Osteoblast (primary cell): ENCODE measurements at regions not wholly inside any gene's neighbourhood (a gene's known extent, or its start where the extent isn't known, plus 50 kb on each side); places are given as distances from the start of the nearest gene placed in this dataset.
A peak's percentile ranks its signal among the peaks of the same experiment; 100 is the strongest.

ENCODE experiments used
- DNase-seq: peaks from one replicate; pipeline ENCODE4 v3.0.0; 2011; ENCODE audit warnings: low spot score, mixed read lengths; ENCODE audit not compliant: insufficient read length; ENCODE audit errors: missing footprints
- H2AFZ ChIP-seq: 2 replicates; pipeline ENCODE4 v1.6.0; 2011; ENCODE audit warnings: mild to moderate bottlenecking, low read length
- H3K27ac ChIP-seq: 2 replicates; pipeline ENCODE4 v1.5.1; 2011; ENCODE audit warnings: mild to moderate bottlenecking, low read depth, low read length, moderate library complexity
- H3K27me3 ChIP-seq: 2 replicates; pipeline ENCODE4 v1.6.0; 2012; ENCODE audit warnings: mild to moderate bottlenecking, control low read depth, inconsistent platforms, low read length, moderate library complexity; ENCODE audit not compliant: insufficient read depth
- H3K36me3 ChIP-seq: 2 replicates; pipeline ENCODE4 v1.5.1; 2011; ENCODE audit warnings: mild to moderate bottlenecking, low read length, control low read depth, moderate library complexity; ENCODE audit not compliant: insufficient read depth
- H3K4me1 ChIP-seq: 2 replicates; pipeline ENCODE4 v1.5.1; 2011; ENCODE audit warnings: mild to moderate bottlenecking, low read length, control low read depth, moderate library complexity; ENCODE audit not compliant: insufficient read depth
- H3K4me2 ChIP-seq: 2 replicates; pipeline ENCODE4 v1.6.0; 2011; ENCODE audit warnings: mild to moderate bottlenecking, low read length; ENCODE audit not compliant: insufficient read depth
- H3K4me3 ChIP-seq: fragments of 200-600 bp; sonication (generic); 3 replicates; pipeline ENCODE4 v1.5.1; 2012; ENCODE audit warnings: mild to moderate bottlenecking, low read length, inconsistent platforms; ENCODE audit not compliant: insufficient read depth
- H3K79me2 ChIP-seq: 2 replicates; pipeline ENCODE4 v1.6.0; 2012; ENCODE audit warnings: mild to moderate bottlenecking, low read length, control low read depth, inconsistent platforms; ENCODE audit not compliant: insufficient read depth
- H3K9me3 ChIP-seq: 2 replicates; pipeline ENCODE4 v1.5.1; 2011; ENCODE audit warnings: low read depth, low read length, control low read depth
- H4K20me1 ChIP-seq: 2 replicates; pipeline ENCODE4 v1.6.0; 2012; ENCODE audit warnings: mild to moderate bottlenecking, low read length, control low read depth; ENCODE audit not compliant: insufficient read depth
- TF ChIP-seq, protein P1 (sequence below): IDR thresholded peaks from 2 replicates; pipeline ENCODE4 v1.5.1; 2011; ENCODE audit warnings: mild to moderate bottlenecking, low read depth, low read length, moderate library complexity; ENCODE audit errors: extremely low read depth

DNA sequence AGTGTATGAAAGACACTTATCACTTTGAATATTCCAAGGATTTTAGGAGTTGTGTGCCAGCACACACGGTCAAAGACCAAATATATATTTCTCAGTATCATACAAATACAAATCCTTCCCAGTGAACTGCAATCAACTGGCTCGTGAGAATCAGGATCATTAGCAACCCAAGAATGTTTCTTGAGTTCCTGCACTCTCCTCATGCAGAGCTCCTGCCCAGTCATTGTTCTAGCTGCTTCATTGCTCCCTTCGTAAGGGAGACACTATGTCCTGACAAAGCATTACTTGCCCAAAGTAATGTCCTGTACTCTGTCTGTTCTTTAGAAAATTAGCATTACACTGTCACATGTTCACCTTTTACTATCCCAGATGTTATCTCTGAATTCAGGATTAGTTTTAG lies 92.0 kb upstream of the SLC4A7 start:
- Histone ChIP-seq H3K27me3 (no peaks in the 10 kb centered on the region), H3K36me3 (no peaks in the 10 kb centered on the region), H3K4me2 (no peak overlapping the region), H4K20me1 (no peaks in the 10 kb centered on the region), H3K27ac (no peak overlapping the region), H3K9me3 (no peaks in the 10 kb centered on the region), H3K4me3 (no peak overlapping the region), H2AFZ (no peak overlapping the region), H3K4me1 (peaks cover 13% of the 10 kb centered on the region), H3K79me2 (no peaks in the 10 kb centered on the region)
- TF ChIP-seq, protein P1, sequence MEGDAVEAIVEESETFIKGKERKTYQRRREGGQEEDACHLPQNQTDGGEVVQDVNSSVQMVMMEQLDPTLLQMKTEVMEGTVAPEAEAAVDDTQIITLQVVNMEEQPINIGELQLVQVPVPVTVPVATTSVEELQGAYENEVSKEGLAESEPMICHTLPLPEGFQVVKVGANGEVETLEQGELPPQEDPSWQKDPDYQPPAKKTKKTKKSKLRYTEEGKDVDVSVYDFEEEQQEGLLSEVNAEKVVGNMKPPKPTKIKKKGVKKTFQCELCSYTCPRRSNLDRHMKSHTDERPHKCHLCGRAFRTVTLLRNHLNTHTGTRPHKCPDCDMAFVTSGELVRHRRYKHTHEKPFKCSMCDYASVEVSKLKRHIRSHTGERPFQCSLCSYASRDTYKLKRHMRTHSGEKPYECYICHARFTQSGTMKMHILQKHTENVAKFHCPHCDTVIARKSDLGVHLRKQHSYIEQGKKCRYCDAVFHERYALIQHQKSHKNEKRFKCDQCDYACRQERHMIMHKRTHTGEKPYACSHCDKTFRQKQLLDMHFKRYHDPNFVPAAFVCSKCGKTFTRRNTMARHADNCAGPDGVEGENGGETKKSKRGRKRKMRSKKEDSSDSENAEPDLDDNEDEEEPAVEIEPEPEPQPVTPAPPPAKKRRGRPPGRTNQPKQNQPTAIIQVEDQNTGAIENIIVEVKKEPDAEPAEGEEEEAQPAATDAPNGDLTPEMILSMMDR = no peak
- no peak for DNase-seq

DNA sequence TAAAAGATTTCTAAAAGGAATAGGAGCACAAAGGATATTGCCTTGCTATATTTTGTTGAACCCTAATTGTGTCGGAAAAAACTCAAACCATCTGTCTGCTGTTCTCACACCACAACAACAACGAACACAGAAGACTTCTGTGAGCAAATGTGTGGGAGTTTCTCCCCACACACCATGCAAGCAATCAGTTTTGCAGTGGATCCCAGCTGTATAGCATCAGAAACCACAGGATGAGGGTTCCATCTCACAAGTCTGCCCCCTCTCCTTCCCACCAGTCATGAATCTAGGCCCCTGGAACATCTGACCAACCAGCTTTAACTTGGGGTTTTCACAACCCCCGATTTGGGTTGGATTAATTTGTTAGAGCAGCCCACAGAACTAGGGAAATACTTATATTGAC lies 91.3 kb upstream of the SLC4A7 start:
- Histone ChIP-seq H3K4me2 (no peak overlapping the region), H3K36me3 (no peaks in the 10 kb centered on the region), H3K27ac (no peak overlapping the region), H3K4me1 (peaks cover 19% of the 10 kb centered on the region), H3K27me3 (no peaks in the 10 kb centered on the region), H3K79me2 (no peaks in the 10 kb centered on the region), H3K9me3 (no peaks in the 10 kb centered on the region), H4K20me1 (no peaks in the 10 kb centered on the region), H3K4me3 (no peak overlapping the region), H2AFZ (no peak overlapping the region)
- DNase-seq = no peak
- TF ChIP-seq, protein P1 = no peak

DNA sequence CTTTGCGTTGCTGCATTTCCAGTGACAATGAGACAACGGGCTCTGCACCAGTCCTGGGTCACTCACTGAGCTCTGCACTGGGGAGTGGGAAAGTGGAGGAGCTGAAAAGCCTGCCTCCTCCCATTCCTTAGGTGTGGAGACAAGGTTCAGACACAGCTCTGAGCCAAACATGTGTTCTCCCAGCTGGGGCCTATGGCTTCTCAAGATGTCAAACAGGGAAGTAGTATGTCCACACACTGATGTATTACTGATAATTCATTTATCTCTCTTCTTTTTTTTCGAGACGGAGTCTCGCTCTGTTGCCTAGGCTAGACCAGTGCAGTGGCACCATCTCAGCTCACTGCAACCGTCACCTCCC lies 90.2 kb upstream of the SLC4A7 start:
- TF ChIP-seq, protein P1 = no peak
- Histone ChIP-seq H3K27ac (no peak overlapping the region), H3K36me3 (no peaks in the 10 kb centered on the region), H3K4me3 (no peak overlapping the region), H3K4me1 (peaks cover 20% of the 10 kb centered on the region), H3K9me3 (no peaks in the 10 kb centered on the region), H3K4me2 (no peak overlapping the region), H2AFZ (no peak overlapping the region), H3K79me2 (no peaks in the 10 kb centered on the region), H3K27me3 (no peaks in the 10 kb centered on the region), H4K20me1 (no peaks in the 10 kb centered on the region)
- no peak for DNase-seq

DNA sequence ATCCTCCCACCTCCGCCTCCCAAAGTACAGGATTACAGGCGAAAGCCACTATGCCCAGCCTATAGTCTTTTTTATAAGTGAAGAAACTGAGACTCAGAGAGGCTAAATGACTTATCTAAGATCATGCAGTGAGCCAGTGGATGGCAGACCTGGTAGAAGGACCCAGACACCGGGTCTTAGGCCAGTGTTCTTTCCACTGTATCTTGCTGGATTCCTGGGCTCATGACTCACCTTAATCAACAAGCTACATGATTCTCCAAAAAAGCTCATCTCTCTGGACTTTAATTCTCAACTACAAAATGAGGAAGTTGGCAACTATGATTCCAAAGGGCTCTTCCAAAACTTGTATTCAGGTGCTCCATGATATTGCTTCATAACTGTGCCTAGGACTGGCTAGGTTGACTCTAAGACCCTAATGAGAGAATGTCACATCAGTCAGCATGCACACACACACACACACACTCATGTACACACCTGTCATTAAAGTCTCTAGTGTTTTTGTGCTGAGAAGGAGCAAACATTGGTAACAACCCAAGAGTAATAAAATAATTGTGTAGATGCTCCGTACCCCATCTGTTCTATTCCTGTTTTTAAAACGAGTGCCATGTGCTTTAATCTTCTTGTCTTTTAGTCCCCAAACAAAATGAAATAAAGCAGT lies 89.7 kb upstream of the SLC4A7 start:
- no peak overlapping the region for H3K4me2 ChIP-seq
- no peaks in the 10 kb centered on the region for H4K20me1 ChIP-seq

More for the DNA sequence above, 89.7 kb upstream of the SLC4A7 start:
- Histone ChIP-seq H3K4me1 (peaks cover 20% of the 10 kb centered on the region), H3K27ac (no peak overlapping the region), H3K9me3 (no peaks in the 10 kb centered on the region), H3K36me3 (no peaks in the 10 kb centered on the region), H3K4me3 (no peak overlapping the region), H3K79me2 (no peaks in the 10 kb centered on the region), H3K27me3 (no peaks in the 10 kb centered on the region), H2AFZ (no peak overlapping the region)
- TF ChIP-seq, protein P1 = no peak
- peak; percentile 21 for DNase-seq
